ENCODE measurements at regions not wholly inside any gene's neighbourhood (a gene's known extent, or its start where the extent isn't known, plus 50 kb on each side); places are given as distances from the start of the nearest gene placed in this dataset.

- DNase-seq (no peak), ATAC-seq (no peak)
- Histone ChIP-seq H3K27ac (no peak overlapping the region), H3K4me1 (no peaks in the 10 kb centered on the region), H3K9me3 (no peaks in the 10 kb centered on the region), H3K36me3 (no peaks in the 10 kb centered on the region), H3K27me3 (no peaks in the 10 kb centered on the region), H3K4me3 (no peak overlapping the region)
- in situ Hi-C loops (cut with MboI; ENCODE audit: low sequenced_read_pairs in 4 of 4), result no loop called here
- TF ChIP-seq CTCF (IDR thresholded peaks at IDR 0.05 in 4 of 5, conservative IDR thresholded peaks at IDR 0.05 in 1 of 5), result no peak
- no peak for TF ChIP-seq POLR2A (IDR thresholded peaks at IDR 0.05)
- intact Hi-C loops (cut with DNase I; ENCODE audit: low total_unique reads), result no loop called here
These were observed 413.5 kb downstream of the ZNF516 start for GRCh38 chr18:76081536-76081935.

GRCh38 chr18:76080430-76080829, 414.6 kb downstream of the ZNF516 start:
- no peak overlapping the region for H3K4me3 ChIP-seq
- no peaks in the 10 kb centered on the region for H3K27me3 ChIP-seq
- no peaks in the 10 kb centered on the region for H3K36me3 ChIP-seq
- H3K9me3 ChIP-seq, result no peaks in the 10 kb centered on the region
- no peak for ATAC-seq
- intact Hi-C loops (cut with DNase I; ENCODE audit: low total_unique reads) (no loop called here), in situ Hi-C loops (cut with MboI; ENCODE audit: low sequenced_read_pairs in 4 of 4) (no loop called here)
- TF ChIP-seq CTCF (IDR thresholded peaks at IDR 0.05 in 4 of 5, conservative IDR thresholded peaks at IDR 0.05 in 1 of 5) (no peak), POLR2A (IDR thresholded peaks at IDR 0.05) (no peak)
- no peak for DNase-seq
- no peak overlapping the region for H3K27ac ChIP-seq
- no peaks in the 10 kb centered on the region for H3K4me1 ChIP-seq

- Histone ChIP-seq H3K4me1 (no peaks in the 10 kb centered on the region), H3K36me3 (no peaks in the 10 kb centered on the region), H3K27me3 (no peaks in the 10 kb centered on the region), H3K4me3 (no peak overlapping the region), H3K27ac (no peak overlapping the region), H3K9me3 (no peaks in the 10 kb centered on the region)
- no peak for TF ChIP-seq POLR2A (IDR thresholded peaks at IDR 0.05)
- no peak for TF ChIP-seq CTCF (IDR thresholded peaks at IDR 0.05 in 4 of 5, conservative IDR thresholded peaks at IDR 0.05 in 1 of 5)
- DNase-seq (no peak), ATAC-seq (no peak)
- in situ Hi-C loops (cut with MboI; ENCODE audit: low sequenced_read_pairs in 4 of 4), result no loop called here
- intact Hi-C loops (cut with DNase I; ENCODE audit: low total_unique reads), result no loop called here
These were observed 419.3 kb downstream of the ZNF516 start for GRCh38 chr18:76075777-76076176.

GRCh38 chr18:76064998-76065397, 430.0 kb downstream of the ZNF516 start:
- Histone ChIP-seq H3K27ac (no peak overlapping the region), H3K27me3 (no peaks in the 10 kb centered on the region), H3K4me1 (no peaks in the 10 kb centered on the region), H3K9me3 (no peaks in the 10 kb centered on the region), H3K4me3 (no peak overlapping the region), H3K36me3 (no peaks in the 10 kb centered on the region)
- in situ Hi-C loops (cut with MboI; ENCODE audit: low sequenced_read_pairs in 4 of 4), result no loop called here
- DNase-seq (no peak), ATAC-seq (no peak)
- intact Hi-C loops (cut with DNase I; ENCODE audit: low total_unique reads), result no loop called here
- no peak for TF ChIP-seq CTCF (IDR thresholded peaks at IDR 0.05 in 4 of 5, conservative IDR thresholded peaks at IDR 0.05 in 1 of 5)
- no peak for TF ChIP-seq POLR2A (IDR thresholded peaks at IDR 0.05)

GRCh38 chr18:76058146-76058545, 436.9 kb downstream of the ZNF516 start:
- in situ Hi-C loops (cut with MboI; ENCODE audit: low sequenced_read_pairs in 4 of 4), result no loop called here
- TF ChIP-seq POLR2A (IDR thresholded peaks at IDR 0.05), result no peak
- TF ChIP-seq CTCF (IDR thresholded peaks at IDR 0.05 in 4 of 5, conservative IDR thresholded peaks at IDR 0.05 in 1 of 5), result no peak

More at GRCh38 chr18:76058146-76058545, 436.9 kb downstream of the ZNF516 start:
- Histone ChIP-seq H3K36me3 (no peaks in the 10 kb centered on the region), H3K9me3 (no peaks in the 10 kb centered on the region), H3K27ac (no peak overlapping the region), H3K4me3 (no peak overlapping the region), H3K4me1 (no peaks in the 10 kb centered on the region), H3K27me3 (no peaks in the 10 kb centered on the region)
- intact Hi-C loops (cut with DNase I; ENCODE audit: low total_unique reads), result no loop called here
- DNase-seq (no peak), ATAC-seq (no peak)
